CD4-positive, alpha-beta T cell treated with Interleukin-12 subunit alpha and Interleukin-12 subunit beta, for 1 hour (primary cell): ENCODE measurements at regions not wholly inside any gene's neighbourhood (a gene's known extent, or its start where the extent isn't known, plus 50 kb on each side); places are given as distances from the start of the nearest gene placed in this dataset.
"Not testable (repeated sequence)": the region's sequence is repeated elsewhere in the genome, so short reads cannot be mapped to it uniquely, and the experiment has no call there.

Source experiments
- DNase-seq: peaks from one replicate; pipeline ENCODE4 v3.0.0-alpha.2; 2020

DNA sequence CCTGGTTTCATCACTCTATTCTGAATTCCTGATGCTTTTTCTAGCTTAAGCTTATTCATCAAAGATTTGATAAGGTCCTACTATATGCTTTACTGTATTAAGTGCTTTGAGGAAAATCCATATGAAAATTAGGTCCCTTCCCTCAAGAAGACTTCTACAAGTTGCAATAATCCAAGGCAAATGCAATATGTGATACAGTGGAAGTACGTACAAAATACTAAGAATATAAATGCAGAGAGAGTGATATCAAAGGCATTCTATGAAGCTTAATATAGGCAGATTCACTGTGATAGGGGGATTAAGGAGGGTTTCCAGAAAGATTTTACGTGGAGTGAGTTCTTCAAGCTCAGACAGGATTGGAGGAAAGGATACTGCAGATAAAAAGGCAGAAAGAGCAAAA, 142.1 kb downstream of the C6orf118 start:
- DNase-seq, result no peak

DNA sequence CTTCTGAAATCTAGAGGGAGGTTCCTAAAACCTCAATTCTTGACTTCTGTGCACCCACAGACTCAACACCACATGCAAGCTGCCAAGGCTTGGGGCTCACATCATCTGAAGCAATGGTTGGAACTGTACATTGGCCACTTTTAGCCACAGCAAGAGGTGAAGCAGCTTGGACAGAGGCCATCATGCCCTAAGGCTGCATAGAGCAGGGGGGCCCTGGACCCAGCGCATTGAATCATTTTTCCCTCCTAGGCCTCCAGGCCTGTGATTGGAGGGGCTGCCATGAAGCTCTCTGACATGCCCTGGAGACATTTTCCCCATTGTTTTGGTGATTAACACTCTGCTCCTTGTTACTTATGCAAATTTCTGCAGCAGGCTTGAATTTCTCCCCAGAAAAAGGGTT, 145.9 kb downstream of the C6orf118 start:
- no peak for DNase-seq

DNA sequence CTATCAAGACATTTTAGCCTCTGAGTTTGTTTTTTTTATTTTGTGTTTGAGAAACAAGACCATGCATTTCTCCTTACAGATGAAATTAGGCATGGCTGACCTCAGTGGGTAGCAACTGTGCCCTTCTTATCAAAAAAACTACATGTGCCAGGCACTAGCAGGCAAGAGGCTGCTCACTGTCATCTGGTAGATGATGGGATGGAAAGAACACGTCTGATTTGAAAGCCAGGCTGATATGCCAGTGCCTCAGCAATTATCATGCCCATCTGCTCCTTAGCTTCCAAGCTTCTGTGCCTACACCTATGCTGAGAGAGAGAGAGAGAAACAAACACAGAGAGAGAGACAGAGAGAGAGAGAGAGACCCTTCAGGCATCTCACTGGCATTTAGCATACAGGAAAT, 149.9 kb downstream of the C6orf118 start:
- DNase-seq, result no peak

DNA sequence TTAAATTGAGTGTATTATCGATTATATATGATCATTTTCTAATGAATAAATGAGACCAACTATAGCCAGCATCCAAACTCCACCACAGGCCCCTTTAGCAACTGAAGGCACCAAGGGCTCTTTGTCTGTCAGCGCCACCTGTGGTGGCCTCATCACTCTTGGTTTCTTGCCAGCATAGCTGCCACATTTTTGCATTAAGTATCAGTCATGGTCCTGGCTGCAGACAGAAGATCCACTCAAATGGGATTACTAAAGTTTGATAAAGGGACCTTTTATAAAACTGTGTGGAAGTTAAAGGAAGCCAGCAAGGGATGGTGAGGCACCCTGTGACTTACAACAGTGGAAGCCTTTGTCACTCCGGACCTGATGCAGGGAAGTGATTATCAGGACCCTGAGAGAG, 162.9 kb downstream of the C6orf118 start:
- no peak for DNase-seq

GRCh38 chr6:165135889-165136288, 173.5 kb downstream of the C6orf118 start:
- no peak for DNase-seq

- no peak for DNase-seq
These were observed 180.3 kb downstream of the C6orf118 start for GRCh38 chr6:165129086-165129485.

DNA sequence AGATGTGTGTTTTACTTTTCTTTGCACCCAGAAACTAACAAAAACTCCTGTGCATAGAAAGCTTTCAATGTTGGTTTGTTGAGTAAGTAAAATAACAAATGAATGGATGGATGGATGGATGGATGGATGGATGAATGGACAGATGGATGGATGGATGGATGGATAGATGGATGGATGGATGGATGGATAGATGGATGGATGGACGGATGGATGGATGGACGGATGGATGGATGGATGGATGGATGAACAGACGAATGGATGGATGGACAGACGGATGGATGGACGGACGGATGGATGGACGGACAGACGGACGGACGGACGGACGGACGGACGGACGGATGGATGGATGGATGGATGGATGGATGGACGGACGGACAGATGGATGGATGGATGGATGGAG, 181.7 kb downstream of the C6orf118 start:
- DNase-seq, result not testable (repeated sequence)

- not testable (repeated sequence) for DNase-seq
These were observed 184.7 kb downstream of the C6orf118 start for GRCh38 chr6:165124681-165125080.

- DNase-seq, result no peak
These were observed 190.0 kb downstream of the C6orf118 start for GRCh38 chr6:165119231-165120020.

DNA sequence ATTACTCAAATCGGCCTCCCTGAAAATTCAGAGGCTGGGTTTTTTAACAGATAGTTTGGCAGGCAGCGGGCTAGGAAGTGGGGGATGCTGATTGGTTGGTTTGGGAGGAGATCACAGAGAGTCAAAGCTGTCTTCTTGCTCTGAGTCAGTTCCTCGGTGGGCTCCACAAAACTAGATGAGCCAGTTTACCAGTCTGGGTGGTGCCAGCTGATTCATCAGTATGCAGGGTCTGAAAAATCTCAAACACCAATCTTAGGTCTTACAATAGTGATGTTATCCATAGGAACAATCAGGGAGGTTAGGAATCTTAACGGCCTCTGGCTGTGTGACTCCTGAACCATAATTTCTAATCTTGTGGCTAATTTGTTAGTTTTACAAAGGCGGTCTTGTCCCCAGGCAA, 190.7 kb downstream of the C6orf118 start:
- DNase-seq, result no peak

DNA sequence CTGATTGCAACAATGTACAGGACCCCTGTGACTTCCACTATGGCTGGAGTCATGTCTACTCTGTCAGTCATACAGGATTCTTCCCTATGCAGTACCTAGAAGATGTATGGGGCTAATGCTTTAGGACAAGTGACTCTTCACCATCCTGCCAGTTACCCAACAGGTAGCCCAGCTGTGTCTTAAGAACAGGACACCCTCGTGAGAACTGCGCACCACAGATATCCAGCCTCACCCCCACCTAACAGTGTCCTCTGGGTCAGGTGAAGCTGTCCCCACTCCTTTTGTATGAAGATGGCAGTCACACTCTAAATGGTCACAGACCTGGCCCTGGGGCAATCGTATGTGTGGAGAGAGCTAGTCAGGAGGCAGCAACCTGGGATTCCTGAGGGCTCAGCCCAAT, 191.6 kb downstream of the C6orf118 start:
- DNase-seq, result no peak

GRCh38 chr6:165117121-165117520, 192.3 kb downstream of the C6orf118 start:
- DNase-seq, result no peak

DNA sequence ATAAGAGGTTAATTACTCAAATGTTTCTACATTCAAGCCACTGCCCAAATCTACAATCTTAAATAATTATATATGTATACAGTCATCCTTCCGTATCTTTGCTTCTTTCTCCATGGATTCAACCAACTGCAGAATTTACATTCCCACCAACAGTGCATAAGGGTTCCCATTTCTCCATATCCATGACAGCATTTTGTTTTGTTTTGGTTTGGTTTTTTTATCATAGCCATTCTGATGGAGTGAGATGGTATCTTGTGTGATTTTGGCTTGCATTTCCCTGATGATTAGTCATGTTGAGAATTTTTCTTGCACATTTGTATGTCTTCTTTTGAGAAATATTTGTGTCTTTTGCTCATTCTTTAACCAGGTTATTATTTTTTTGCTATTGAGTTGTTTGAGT, 198.5 kb downstream of the C6orf118 start:
- DNase-seq, result no peak

DNA sequence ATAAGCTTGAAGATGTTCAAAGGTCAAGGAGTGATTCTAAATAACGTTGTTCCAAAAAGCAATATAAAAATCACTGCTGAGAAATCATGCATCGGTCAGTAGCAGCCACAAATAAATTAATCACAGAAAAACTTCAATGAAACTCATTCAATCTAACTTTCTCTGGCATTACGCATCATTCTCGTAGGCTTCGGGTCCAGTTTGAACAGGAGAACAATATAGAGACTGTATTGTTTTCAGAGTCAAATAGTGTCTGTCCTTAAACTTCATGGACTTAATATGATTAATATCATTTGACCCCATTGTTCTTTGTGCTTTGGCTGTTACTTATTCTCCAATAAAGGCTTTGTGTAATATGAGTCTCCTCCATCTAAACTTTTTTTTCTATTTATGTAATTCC, 200.4 kb downstream of the C6orf118 start:
- no peak for DNase-seq

DNA sequence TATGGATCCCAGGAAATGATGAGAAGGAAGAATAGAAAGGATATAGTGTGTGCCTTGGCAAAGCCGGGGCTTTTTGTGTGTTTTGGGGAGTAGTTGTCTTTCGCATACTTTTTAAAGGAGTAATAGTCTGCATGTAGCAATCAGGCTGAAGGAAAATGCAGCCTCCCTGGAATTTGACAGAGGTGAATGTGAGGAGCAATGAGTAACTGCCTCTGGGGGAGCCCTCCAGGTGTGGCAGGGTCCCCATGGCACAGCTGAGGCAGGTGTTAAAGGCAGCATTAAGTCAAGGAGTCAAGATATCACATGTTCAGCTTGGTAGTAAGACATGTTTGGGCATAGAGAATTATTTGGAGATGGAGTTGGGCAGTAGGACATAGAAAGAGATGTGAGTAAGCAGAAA, 203.1 kb downstream of the C6orf118 start:
- no peak for DNase-seq

- DNase-seq, result no peak
These were observed 211.2 kb downstream of the C6orf118 start for GRCh38 chr6:165098165-165098564.

GRCh38 chr6:165096868-165097267, 212.5 kb downstream of the C6orf118 start:
- no peak for DNase-seq

- no peak for DNase-seq
These were observed 213.2 kb downstream of the C6orf118 start for GRCh38 chr6:165096209-165096608.

DNA sequence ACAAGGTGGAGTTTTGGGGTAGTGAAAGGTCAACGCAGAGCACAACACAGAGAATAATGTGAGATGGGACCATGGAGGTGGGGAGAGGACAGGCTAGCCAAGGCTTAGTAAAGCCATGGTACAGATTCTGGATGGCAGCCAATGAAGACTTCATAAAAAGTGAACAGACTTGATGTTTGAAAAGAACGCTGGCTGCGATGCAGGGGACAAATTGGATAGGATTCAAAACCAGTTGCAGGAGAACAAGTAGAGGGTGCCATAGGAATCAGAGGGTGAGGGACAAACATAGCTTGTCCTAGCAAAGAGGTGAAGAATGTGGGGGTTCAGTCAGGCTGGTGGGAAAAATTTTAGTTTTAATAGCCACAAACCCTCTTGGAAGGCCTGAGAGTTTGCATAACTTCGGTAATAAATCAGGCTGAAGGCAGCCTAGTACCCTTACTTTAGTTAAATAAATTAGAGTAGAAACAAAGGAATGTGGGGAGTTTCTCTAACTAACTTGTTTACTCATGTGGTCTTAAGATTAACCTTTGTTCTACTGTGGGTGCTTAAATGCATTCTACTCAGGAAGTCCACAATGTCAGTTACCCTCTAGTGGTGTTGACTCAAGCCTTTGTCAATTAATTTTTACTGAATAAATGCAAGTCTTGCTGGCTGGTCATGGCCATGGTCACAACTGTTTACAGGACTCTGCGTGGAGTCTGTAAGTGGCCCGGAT, 216.4 kb downstream of the C6orf118 start:
- DNase-seq, result no peak

DNA sequence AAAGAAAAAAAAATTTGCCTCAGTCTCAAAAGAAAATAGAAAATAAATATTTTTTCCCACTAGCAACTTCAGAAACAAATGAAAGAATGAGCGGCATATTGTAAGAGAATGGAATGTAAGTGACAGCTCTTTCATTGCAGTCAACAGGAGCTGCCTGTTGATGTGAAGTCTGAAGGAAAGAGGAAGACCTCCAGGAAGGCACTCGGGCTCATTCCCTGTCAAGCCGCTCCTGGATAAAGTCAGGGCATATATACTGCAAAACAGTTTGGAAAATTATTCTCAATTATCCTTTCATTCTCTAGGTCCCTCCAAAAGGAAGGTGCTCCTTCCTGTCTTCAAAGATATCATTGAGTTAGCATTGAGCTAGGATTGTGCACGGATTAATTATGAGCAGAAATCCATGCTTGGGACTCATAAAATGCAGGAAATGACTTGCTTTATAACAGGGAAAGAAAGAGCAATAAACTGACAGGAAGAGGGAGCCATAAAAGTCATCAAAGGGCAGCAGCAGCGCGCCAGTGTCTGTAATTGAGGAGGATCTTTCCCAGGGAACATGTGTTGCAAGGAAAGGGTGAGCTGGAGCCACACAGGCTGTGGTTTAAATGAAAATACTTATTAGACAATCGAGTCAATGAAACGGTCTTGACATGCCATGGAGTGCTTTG, 218.2 kb downstream of the C6orf118 start:
- DNase-seq, result no peak

DNA sequence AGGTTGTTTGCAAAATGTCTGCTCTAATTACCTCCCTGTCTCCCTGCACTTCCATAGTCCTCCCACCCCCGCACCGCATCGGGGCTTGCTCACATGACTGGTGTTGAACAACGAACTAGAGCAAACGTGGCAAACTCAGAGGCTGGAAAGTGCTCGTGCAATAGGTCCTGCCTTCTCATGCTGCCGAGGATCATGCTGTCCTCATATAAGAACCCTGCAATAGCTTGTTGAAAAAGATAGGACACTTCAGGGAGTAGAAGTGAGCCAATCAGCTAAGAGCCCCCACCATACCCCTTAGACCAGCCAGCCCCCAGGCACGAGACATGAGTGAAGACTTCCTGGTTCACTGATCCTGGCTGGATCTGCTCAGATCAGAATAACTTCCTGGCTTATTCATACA, 219.2 kb downstream of the C6orf118 start:
- DNase-seq, result no peak

GRCh38 chr6:165086814-165087213, 222.6 kb downstream of the C6orf118 start:
- DNase-seq, result no peak

DNA sequence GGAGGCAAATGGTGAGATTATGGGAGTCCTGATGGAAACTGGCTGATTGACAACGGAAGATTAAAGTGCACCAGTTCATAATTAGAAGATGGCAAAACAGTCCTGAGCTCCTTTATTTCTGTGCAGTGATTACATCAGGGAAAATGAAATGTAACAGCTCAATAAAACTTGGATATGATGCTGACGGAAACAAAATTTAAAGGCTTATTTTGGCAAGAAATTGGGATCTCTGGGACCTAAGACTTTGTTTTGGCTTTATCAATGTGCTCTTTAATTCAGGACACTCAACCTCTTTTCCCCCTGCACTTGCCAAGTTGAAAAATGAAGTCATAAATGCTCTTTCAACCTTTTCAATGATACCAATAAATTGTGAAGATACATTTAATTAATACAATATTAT, 226.8 kb downstream of the C6orf118 start:
- no peak for DNase-seq

DNA sequence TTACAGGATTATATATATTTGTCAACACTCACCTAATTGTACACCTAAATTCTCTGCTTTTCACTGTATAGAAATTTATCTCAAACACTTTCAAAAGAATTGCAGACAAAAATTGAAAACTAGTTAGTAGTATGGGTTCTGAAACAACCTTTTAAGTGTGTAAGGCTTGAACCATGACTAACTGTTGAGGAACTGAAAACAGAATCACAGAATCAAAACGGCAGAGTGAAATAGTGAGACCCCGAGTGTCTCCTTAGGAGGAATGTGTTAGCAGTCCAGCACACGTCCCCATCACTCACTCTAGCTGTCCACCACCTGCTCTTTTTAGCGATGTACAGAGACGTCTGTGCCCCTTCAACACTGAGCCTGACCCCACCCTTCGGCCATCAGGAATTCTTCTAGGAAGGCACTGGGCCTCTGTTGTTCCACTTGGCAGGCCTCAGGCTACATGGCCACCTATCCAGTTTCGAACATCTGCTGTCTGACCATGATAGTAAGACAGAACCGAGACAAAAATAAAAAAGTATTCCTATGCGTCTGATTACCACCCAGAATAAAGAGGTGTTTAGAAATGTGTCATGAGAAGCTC, 227.4 kb downstream of the C6orf118 start:
- no peak for DNase-seq
